HG03097 (cell line): ENCODE measurements at regions not wholly inside any gene's neighbourhood (a gene's known extent, or its start where the extent isn't known, plus 50 kb on each side); places are given as distances from the start of the nearest gene placed in this dataset.
"Not testable (repeated sequence)": the region's sequence is repeated elsewhere in the genome, so short reads cannot be mapped to it uniquely, and the experiment has no call there.

ENCODE experiments used
- ATAC-seq: cut with Tn5 transposase; IDR thresholded peaks from one replicate; pipeline ENCODE4 v1.9.1; 2021; ENCODE audit not compliant: unreplicated experiment, low FRiP score

- ATAC-seq, result no peak
These were observed 224.2 kb downstream of the RCHY1 start for GRCh38 chr4:75289914-75290582.

- no peak for ATAC-seq
These were observed 226.3 kb downstream of the RCHY1 start for GRCh38 chr4:75287738-75288517.

GRCh38 chr4:75285837-75286236 is 228.4 kb downstream of the RCHY1 start:
- no peak for ATAC-seq

DNA sequence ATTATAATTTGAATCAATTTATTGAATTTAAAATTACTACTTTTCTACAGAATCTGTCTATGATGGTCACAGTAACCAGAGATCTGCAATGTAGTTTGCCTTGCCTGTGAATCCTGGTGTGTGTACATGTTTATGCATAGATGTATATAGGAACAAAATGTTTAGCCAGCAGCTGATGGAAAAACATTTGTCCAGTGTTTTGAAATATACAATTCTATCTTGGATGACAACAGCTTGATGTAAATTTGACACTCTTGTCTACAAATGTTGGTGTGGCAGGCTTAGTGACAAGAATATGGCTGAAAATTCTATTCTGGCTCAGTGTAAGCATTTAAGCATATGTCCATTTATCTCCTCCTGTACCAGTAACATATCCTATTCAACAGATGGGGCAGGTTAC is 229.4 kb downstream of the RCHY1 start:
- no peak for ATAC-seq

DNA sequence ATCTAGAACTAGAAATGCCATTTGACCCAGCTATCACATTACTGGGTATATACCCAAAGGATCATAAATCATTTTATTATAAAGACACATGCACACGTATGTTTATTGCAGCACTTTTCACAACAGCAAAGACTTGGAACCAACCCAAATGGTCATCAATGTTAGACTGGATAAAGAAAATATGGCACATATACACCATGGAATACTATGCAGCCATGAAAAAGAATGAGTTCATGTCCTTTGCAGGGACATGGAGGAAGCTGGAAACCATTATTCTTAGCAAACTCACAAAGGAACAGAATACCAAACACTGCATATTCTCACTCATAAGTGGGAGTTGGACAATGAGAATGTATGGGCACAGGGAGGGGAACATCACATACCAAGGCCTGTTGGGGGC is 233.7 kb downstream of the RCHY1 start:
- not testable (repeated sequence) for ATAC-seq

- no peak for ATAC-seq
These were observed 254.9 kb downstream of the RCHY1 start for GRCh38 chr4:75259306-75259705.

GRCh38 chr4:75255261-75255660 is 258.9 kb downstream of the RCHY1 start:
- ATAC-seq, result no peak

DNA sequence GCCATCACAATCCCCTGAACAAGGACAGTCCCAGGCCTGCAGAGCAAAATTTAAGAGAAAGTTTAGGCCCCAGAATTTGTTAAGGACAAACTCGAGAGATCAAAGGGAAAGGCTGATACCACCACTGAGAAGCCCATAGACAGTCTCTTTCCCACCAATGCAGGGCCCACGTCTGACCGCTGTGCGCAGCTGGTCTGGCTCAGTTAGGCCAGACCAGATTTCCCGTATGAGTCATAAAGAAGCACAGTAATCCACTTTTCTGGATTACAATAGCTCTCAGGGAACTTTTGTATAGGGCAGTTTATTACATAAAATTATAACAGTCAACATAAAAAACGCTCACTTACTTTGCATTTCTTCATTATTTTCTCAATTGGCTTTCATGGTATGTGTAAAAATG is 259.5 kb downstream of the RCHY1 start:
- ATAC-seq, result no peak

- ATAC-seq, result not testable (repeated sequence)
These were observed 261.1 kb downstream of the RCHY1 start for GRCh38 chr4:75253094-75253493.

GRCh38 chr4:75251547-75251946 is 262.7 kb downstream of the RCHY1 start:
- no peak for ATAC-seq

DNA sequence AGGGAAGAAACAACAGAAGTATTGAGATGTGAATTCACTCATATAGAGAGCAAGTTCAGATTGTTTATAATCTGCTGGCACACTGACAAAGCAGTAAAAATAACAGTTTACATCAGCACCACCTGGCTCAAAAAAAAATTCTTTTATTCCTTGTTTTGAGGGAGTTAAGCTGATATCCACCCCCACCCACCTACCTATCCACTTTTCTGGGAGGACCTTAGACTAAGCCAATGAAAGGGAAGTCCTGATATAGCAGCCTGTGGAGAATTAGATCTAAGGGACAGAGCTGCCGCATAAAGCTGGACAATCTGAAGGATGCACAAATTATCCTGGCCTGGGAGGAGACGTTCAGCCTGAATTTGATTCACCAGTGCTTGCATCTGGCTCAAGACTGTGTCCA is 264.5 kb downstream of the RCHY1 start:
- ATAC-seq, result no peak

DNA sequence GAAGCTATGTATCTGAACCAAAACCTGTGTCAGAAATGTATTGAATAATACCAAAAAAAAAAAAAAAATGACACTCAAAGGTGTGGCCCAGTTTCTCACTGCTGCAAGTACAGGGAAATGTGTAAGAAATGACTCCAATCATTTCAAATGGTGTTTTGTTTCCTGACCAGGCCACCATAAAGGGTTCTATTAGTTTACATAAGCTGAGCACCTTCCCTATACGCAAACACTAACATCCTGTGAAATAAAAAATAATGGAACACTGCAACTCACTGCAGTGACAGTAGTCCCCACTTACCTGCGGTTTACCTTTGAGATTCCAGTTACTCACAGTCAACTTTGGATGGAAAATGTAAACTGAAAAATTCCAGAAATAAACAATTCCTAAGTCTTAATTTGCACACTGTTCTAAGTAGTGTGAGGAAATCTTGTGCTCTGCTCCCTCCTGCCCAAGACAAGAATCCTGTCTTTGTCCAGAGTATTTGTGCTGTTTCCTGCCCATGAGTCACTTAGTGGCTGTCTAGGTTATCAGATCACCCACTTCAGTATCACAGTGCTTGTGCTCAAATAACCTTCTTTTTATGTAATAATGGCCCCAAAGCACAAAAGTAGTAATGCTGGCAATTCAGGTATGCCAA is 265.3 kb downstream of the RCHY1 start:
- ATAC-seq, result no peak

DNA sequence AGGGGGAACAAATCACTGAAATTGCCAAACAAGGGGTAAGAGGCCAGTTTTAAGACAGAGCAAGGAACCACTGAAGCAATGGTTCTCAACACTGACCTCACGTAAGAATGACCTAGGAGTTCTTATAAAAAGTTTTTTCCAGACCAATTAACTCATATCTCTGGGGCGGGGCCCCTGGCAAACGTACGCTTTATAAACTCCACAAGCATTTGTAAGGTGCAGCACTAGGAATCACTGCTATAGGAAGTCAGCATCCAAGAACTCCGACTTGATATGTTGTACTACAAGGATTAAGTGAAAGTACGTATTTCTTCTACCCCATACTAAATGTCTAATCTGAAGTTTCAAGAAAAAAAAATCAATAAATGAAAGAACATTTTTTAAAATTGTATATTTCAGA is 269.9 kb downstream of the RCHY1 start:
- ATAC-seq, result no peak

DNA sequence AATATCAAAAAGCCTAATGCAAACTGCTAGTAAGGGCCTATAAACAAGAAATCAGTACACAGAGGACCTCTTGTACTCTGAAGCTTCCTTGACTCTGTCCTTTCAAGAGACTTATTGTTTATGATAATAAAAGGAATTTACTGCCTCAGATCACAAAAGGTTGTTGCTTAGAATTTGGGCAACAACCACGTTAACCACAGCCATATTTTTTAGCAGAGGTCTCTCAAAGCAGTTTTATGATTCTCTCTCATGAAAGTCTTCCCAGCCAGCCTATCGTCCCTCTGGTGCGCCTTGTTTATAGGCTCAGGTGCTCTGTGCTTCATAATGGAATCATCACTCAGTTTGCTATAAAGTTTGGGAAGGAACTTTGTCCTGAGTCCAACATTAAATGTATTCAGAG is 270.6 kb downstream of the RCHY1 start:
- no peak for ATAC-seq

- peak; percentile 94 for ATAC-seq
These were observed 278.7 kb downstream of the RCHY1 start for GRCh38 chr4:75235359-75235951.

- no peak for ATAC-seq
These were observed 281.7 kb downstream of the RCHY1 start for GRCh38 chr4:75232546-75232945.

- ATAC-seq, result peak; percentile 86
These were observed 284.2 kb downstream of the RCHY1 start for GRCh38 chr4:75229806-75230570.

DNA sequence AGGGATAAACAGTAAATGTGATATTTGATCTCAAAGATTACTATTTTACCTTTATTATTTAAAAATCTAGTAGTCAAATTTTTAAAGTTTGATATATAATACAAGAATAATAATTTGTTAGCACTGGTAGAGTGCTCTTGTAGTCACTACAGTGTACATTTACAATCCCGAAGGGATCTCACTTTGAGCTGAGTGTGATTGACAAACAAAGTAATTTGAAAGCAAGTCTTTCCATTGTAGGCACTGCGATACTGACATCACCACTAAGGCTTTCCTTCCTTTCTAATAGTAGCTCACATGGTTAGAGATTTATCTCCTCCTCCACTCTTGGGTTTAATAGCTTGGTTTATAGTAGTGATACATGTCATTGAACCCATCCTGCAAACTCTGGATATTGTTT is 280.6 kb downstream of the PARM1 start:
- ATAC-seq, result no peak

DNA sequence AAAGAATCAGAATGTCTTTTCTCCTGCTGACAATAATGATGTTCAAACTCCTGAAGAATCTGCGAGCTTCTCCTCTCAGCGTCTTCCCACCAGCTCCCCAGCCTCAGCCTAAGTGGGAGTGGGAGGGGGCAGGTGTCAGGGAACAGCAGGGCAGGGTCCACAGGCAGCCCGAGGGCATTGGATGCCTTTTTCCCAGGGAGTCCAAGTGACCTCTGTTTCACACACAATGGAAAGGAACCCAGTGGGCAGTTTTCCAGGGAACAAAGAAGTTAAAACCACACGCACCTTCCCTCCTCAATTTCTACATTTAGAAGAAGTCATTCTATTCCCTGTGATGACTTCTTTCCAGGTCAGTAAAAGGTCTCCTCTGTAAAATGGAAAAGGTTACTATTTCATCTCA is 278.5 kb downstream of the PARM1 start:
- no peak for ATAC-seq

- no peak for ATAC-seq
These were observed 275.0 kb downstream of the PARM1 start for GRCh38 chr4:75207902-75208301.

- no peak for ATAC-seq
These were observed 262.2 kb downstream of the PARM1 start for GRCh38 chr4:75195111-75195510.
